H1 (cell line): ENCODE measurements at regions not wholly inside any gene's neighbourhood (a gene's known extent, or its start where the extent isn't known, plus 50 kb on each side); places are given as distances from the start of the nearest gene placed in this dataset.

ENCODE experiments used
- BACH1 ChIP-seq: IDR thresholded peaks from 2 replicates; pipeline ENCODE4 v1.6.1; 2012; ENCODE audit warnings: low read length, improper control_type of control experiment
- CBX8 ChIP-seq: fragments of 300-800, 300-1000 bp; sonication (generic); IDR thresholded peaks from 2 replicates; pipeline ENCODE4 v1.7.1; 2016; ENCODE audit warnings: low read depth, low read length, borderline replicate concordance
- CHD7 ChIP-seq: fragments of 300-600 bp; sonication (generic); IDR thresholded peaks from 2 replicates; pipeline ENCODE4 v1.7.1; 2012; ENCODE audit warnings: low read length, moderate library complexity, mild to moderate bottlenecking, inconsistent platforms; ENCODE audit not compliant: insufficient replicate concordance
- EGR1 ChIP-seq: IDR thresholded peaks from 2 replicates; pipeline ENCODE4 v1.6.1; 2011; ENCODE audit warnings: low read depth, low read length, borderline replicate concordance
- EP300 ChIP-seq, 2 experiments: IDR thresholded peaks; 1 replicate in 1 of 2; 2 replicates in 1 of 2; pipeline ENCODE4 v1.6.1; 2011 to 2012; ENCODE audit warnings: low read depth in 2 of 2, low read length in 2 of 2, mild to moderate bottlenecking in 2 of 2, borderline replicate concordance in 1 of 2, inconsistent platforms in 1 of 2, moderate library complexity in 1 of 2
- GTF2F1 ChIP-seq: IDR thresholded peaks from 2 replicates; pipeline ENCODE4 v1.6.1; 2012; ENCODE audit warnings: low read depth, low read length, improper control_type of control experiment, borderline replicate concordance
- KDM5A ChIP-seq: fragments of 200-600 bp; IDR thresholded peaks from 2 replicates; pipeline ENCODE4 v1.7.1; 2012; ENCODE audit warnings: mild to moderate bottlenecking, low read length, inconsistent platforms, mixed read lengths
- POU5F1 ChIP-seq: IDR thresholded peaks from 2 replicates; pipeline ENCODE4 v1.6.1; 2011; ENCODE audit warnings: low read depth, mild to moderate bottlenecking, low read length, moderate library complexity
- TAF1 ChIP-seq: IDR thresholded peaks from 2 replicates; pipeline ENCODE4 v1.6.1; 2011; ENCODE audit warnings: mild to moderate bottlenecking, low read depth, low read length
- YY1 ChIP-seq: IDR thresholded peaks from 2 replicates; pipeline ENCODE4 v1.6.1; 2011; ENCODE audit warnings: low read depth, mild to moderate bottlenecking, low read length

GRCh38 chr4:125522588-125522987 lies 207.8 kb downstream of the FAT4 start (continued):
- TF ChIP-seq CHD7: no peak
- TF ChIP-seq YY1: no peak
- no peak for TF ChIP-seq EGR1
- no peak for TF ChIP-seq EP300 (IDR thresholded peaks at IDR 0.05; ENCODE audit: borderline replicate concordance in 1 of 2, low read depth in 2 of 2, low read length in 2 of 2)
- TF ChIP-seq CBX8: no peak
- no peak for TF ChIP-seq KDM5A
- TF ChIP-seq GTF2F1: no peak
- no peak for TF ChIP-seq TAF1
- no peak for TF ChIP-seq POU5F1
- TF ChIP-seq BACH1: no peak
